ENCODE measurements at regions not wholly inside any gene's neighbourhood (a gene's known extent, or its start where the extent isn't known, plus 50 kb on each side); places are given as distances from the start of the nearest gene placed in this dataset.
"Not testable (repeated sequence)": the region's sequence is repeated elsewhere in the genome, so short reads cannot be mapped to it uniquely, and the experiment has no call there.

GRCh38 chr12:86959766-86960458 lies 703.7 kb upstream of the MGAT4C start:
- DNase-seq (ENCODE audit: low read depth), result no peak

GRCh38 chr12:86950444-86950843 lies 694.3 kb upstream of the MGAT4C start:
- no peak for DNase-seq (ENCODE audit: low read depth)

GRCh38 chr12:86950043-86950442 lies 693.9 kb upstream of the MGAT4C start:
- no peak for DNase-seq (ENCODE audit: low read depth)

GRCh38 chr12:86948851-86949250 lies 692.7 kb upstream of the MGAT4C start:
- DNase-seq (ENCODE audit: low read depth), result peak; percentile 5

GRCh38 chr12:86945685-86946196 lies 689.5 kb upstream of the MGAT4C start:
- no peak for DNase-seq (ENCODE audit: low read depth)

GRCh38 chr12:86944197-86944819 lies 688.1 kb upstream of the MGAT4C start:
- not testable (repeated sequence) for DNase-seq (ENCODE audit: low read depth)

- no peak for DNase-seq (ENCODE audit: low read depth)
These were observed 675.5 kb upstream of the MGAT4C start for GRCh38 chr12:86931714-86932113.

GRCh38 chr12:86929962-86930361 lies 673.8 kb upstream of the MGAT4C start:
- no peak for DNase-seq (ENCODE audit: low read depth)

- no peak for DNase-seq (ENCODE audit: low read depth)
These were observed 660.9 kb upstream of the MGAT4C start for GRCh38 chr12:86917121-86917520.

GRCh38 chr12:86914721-86915120 lies 658.5 kb upstream of the MGAT4C start:
- DNase-seq (ENCODE audit: low read depth), result peak; percentile 28

GRCh38 chr12:86911973-86912372 lies 655.8 kb upstream of the MGAT4C start:
- peak; percentile 2 for DNase-seq (ENCODE audit: low read depth)

- no peak for DNase-seq (ENCODE audit: low read depth)
These were observed 647.0 kb upstream of the MGAT4C start for GRCh38 chr12:86903159-86903558.

- no peak for DNase-seq (ENCODE audit: low read depth)
These were observed 604.6 kb upstream of the MGAT4C start for GRCh38 chr12:86860776-86861175.

- no peak for DNase-seq (ENCODE audit: low read depth)
These were observed 596.3 kb upstream of the MGAT4C start for GRCh38 chr12:86852451-86852850.

GRCh38 chr12:86838711-86839110 lies 582.5 kb upstream of the MGAT4C start:
- no peak for DNase-seq (ENCODE audit: low read depth)

- DNase-seq (ENCODE audit: low read depth), result no peak
These were observed 582.1 kb upstream of the MGAT4C start for GRCh38 chr12:86838260-86838659.

GRCh38 chr12:86837246-86837645 lies 581.1 kb upstream of the MGAT4C start:
- DNase-seq (ENCODE audit: low read depth), result no peak

- no peak for DNase-seq (ENCODE audit: low read depth)
These were observed 578.0 kb upstream of the MGAT4C start for GRCh38 chr12:86834217-86834616.

- DNase-seq (ENCODE audit: low read depth), result no peak
These were observed 571.2 kb upstream of the MGAT4C start for GRCh38 chr12:86827409-86827808.

- peak; percentile 51 for DNase-seq (ENCODE audit: low read depth)
These were observed 569.9 kb upstream of the MGAT4C start for GRCh38 chr12:86826051-86826450.

- DNase-seq (ENCODE audit: low read depth), result peak; percentile 31
These were observed 545.2 kb upstream of the MGAT4C start for GRCh38 chr12:86801439-86801838.

- DNase-seq (ENCODE audit: low read depth), result no peak
These were observed 543.4 kb upstream of the MGAT4C start for GRCh38 chr12:86799616-86800015.

GRCh38 chr12:86796550-86796949 lies 540.4 kb upstream of the MGAT4C start:
- DNase-seq (ENCODE audit: low read depth), result no peak

Data from M059J (cell line).